ENCODE measurements at regions not wholly inside any gene's neighbourhood (a gene's known extent, or its start where the extent isn't known, plus 50 kb on each side); places are given as distances from the start of the nearest gene placed in this dataset.

DNA sequence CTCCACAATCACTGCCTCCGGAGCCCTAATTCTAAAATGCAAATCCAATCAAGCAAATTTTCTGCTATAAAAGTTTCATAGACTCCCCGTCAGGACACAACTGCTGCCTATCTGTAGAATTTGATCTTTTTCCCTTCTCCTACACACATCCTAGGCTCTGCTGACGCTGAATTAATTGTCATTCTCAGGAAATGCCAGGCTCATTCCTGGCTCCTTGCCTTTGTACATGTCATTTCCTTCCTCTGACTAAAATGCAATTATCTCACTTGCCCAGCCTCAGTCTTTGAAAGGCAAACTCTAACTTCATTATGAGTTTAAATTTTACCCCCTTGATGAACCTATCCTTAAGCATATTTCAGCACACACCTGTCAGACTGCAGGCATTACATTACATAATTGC is 844.9 kb upstream of the CRIM1 start:
- Histone ChIP-seq H3K9ac (ENCODE audit: low read length) (no peak overlapping the region), H3K9me3 (ENCODE audit: insufficient read depth, low read length) (no peaks in the 10 kb centered on the region), H4K20me1 (ENCODE audit: low read depth, low read length) (no peaks in the 10 kb centered on the region), H3K79me2 (ENCODE audit: insufficient read depth, low read length) (no peaks in the 10 kb centered on the region), H3K4me2 (ENCODE audit: low read depth, low read length, poor library complexity, severe bottlenecking) (no peak overlapping the region), H3K4me3 (ENCODE audit: insufficient read depth, low read length, poor library complexity, severe bottlenecking) (no peak overlapping the region), H3K27me3 (ENCODE audit: low read length) (no peaks in the 10 kb centered on the region), H3F3A (ENCODE audit: insufficient read depth) (no peaks in the 10 kb centered on the region), H3K9me2 (replicated peaks; ENCODE audit: insufficient read depth, low read length) (no peaks in the 10 kb centered on the region), H3K27ac (ENCODE audit: low read depth, low read length) (no peak overlapping the region), H2AFZ (ENCODE audit: low read depth, low read length, severe bottlenecking) (no peak overlapping the region), H3K36me3 (ENCODE audit: low read length) (no peaks in the 10 kb centered on the region)
- TF ChIP-seq, protein P1, sequence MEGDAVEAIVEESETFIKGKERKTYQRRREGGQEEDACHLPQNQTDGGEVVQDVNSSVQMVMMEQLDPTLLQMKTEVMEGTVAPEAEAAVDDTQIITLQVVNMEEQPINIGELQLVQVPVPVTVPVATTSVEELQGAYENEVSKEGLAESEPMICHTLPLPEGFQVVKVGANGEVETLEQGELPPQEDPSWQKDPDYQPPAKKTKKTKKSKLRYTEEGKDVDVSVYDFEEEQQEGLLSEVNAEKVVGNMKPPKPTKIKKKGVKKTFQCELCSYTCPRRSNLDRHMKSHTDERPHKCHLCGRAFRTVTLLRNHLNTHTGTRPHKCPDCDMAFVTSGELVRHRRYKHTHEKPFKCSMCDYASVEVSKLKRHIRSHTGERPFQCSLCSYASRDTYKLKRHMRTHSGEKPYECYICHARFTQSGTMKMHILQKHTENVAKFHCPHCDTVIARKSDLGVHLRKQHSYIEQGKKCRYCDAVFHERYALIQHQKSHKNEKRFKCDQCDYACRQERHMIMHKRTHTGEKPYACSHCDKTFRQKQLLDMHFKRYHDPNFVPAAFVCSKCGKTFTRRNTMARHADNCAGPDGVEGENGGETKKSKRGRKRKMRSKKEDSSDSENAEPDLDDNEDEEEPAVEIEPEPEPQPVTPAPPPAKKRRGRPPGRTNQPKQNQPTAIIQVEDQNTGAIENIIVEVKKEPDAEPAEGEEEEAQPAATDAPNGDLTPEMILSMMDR (IDR thresholded peaks at IDR 0.05; ENCODE audit: insufficient read depth, low read length, poor library complexity, severe bottlenecking) = no peak
- no peak for TF ChIP-seq EZH2phosphoT487 (conservative IDR thresholded peaks at IDR 0.05; ENCODE audit: low read length)

DNA sequence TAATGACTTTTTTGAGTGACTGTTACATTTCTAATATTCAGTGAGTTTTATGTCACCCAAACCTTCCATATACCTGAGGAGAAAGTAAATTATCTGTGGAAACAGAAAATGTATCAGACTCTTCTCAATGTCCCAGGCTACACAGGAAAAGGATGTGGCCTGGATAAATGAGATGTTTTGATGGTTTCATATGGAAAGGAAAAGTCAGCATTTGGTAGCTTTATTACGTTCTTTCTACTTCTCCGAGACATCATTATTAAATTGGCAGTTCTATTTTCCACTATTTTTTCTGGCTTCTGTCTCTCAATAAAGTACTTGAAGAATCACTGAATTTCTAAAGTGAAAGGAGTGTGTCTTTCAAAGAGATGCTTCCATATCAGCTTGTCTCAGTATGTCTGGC is 847.0 kb upstream of the CRIM1 start:
- no peaks in the 10 kb centered on the region for H3K36me3 ChIP-seq (ENCODE audit: low read length)
- no peak overlapping the region for H3K4me2 ChIP-seq (ENCODE audit: low read depth, low read length, poor library complexity, severe bottlenecking)

DNA sequence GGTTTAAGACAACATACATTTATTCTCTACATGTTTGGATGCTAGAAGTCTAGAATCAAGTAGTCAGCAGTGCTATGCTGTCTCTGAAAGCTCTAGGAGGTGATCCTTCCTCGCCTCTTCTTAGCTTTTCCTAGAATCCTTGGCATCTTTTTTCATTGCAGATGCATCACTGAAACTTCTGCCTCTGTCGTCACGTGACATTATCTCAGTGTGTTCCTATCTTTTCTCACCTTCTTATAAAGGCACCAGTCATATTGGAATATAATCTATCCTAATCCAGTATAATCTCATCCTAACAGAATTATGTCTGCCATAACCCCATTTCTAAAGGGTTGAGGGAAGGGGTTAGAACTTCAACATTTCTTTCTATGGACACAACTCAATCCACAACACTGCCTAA is 851.2 kb upstream of the CRIM1 start:
- no peak overlapping the region for H3K4me3 ChIP-seq (ENCODE audit: insufficient read depth, low read length, poor library complexity, severe bottlenecking)
- no peaks in the 10 kb centered on the region for H3K9me3 ChIP-seq (ENCODE audit: insufficient read depth, low read length)
- no peaks in the 10 kb centered on the region for H3K9me2 ChIP-seq (replicated peaks; ENCODE audit: insufficient read depth, low read length)
- H3K4me2 ChIP-seq (ENCODE audit: low read depth, low read length, poor library complexity, severe bottlenecking) = no peak overlapping the region
- H3F3A ChIP-seq (ENCODE audit: insufficient read depth) = no peaks in the 10 kb centered on the region
- no peak overlapping the region for H3K27ac ChIP-seq (ENCODE audit: low read depth, low read length)
- no peaks in the 10 kb centered on the region for H3K36me3 ChIP-seq (ENCODE audit: low read length)
- H3K9ac ChIP-seq (ENCODE audit: low read length) = no peak overlapping the region
- H3K27me3 ChIP-seq (ENCODE audit: low read length) = no peaks in the 10 kb centered on the region
- no peaks in the 10 kb centered on the region for H3K79me2 ChIP-seq (ENCODE audit: insufficient read depth, low read length)
- TF ChIP-seq EZH2phosphoT487 (conservative IDR thresholded peaks at IDR 0.05; ENCODE audit: low read length) = no peak
- TF ChIP-seq, protein P1 (IDR thresholded peaks at IDR 0.05; ENCODE audit: insufficient read depth, low read length, poor library complexity, severe bottlenecking) = no peak
- H2AFZ ChIP-seq (ENCODE audit: low read depth, low read length, severe bottlenecking) = no peak overlapping the region
- H4K20me1 ChIP-seq (ENCODE audit: low read depth, low read length) = no peaks in the 10 kb centered on the region

More for the DNA sequence above, 847.0 kb upstream of the CRIM1 start:
- no peak overlapping the region for H3K4me3 ChIP-seq (ENCODE audit: insufficient read depth, low read length, poor library complexity, severe bottlenecking)
- H3K27ac ChIP-seq (ENCODE audit: low read depth, low read length) = no peak overlapping the region
- no peaks in the 10 kb centered on the region for H3K9me3 ChIP-seq (ENCODE audit: insufficient read depth, low read length)
- TF ChIP-seq, protein P1 (IDR thresholded peaks at IDR 0.05; ENCODE audit: insufficient read depth, low read length, poor library complexity, severe bottlenecking) = no peak
- TF ChIP-seq EZH2phosphoT487 (conservative IDR thresholded peaks at IDR 0.05; ENCODE audit: low read length) = no peak
- no peaks in the 10 kb centered on the region for H3F3A ChIP-seq (ENCODE audit: insufficient read depth)
- no peak overlapping the region for H3K9ac ChIP-seq (ENCODE audit: low read length)
- no peaks in the 10 kb centered on the region for H3K27me3 ChIP-seq (ENCODE audit: low read length)
- H4K20me1 ChIP-seq (ENCODE audit: low read depth, low read length) = no peaks in the 10 kb centered on the region
- no peaks in the 10 kb centered on the region for H3K9me2 ChIP-seq (replicated peaks; ENCODE audit: insufficient read depth, low read length)
- H2AFZ ChIP-seq (ENCODE audit: low read depth, low read length, severe bottlenecking) = no peak overlapping the region
- H3K79me2 ChIP-seq (ENCODE audit: insufficient read depth, low read length) = no peaks in the 10 kb centered on the region

Data from SU-DHL-6 (cell line).